ENCODE measurements at regions not wholly inside any gene's neighbourhood (a gene's known extent, or its start where the extent isn't known, plus 50 kb on each side); places are given as distances from the start of the nearest gene placed in this dataset.
A peak's percentile ranks its signal among the peaks of the same experiment; 100 is the strongest.

- no peak for DNase-seq
Measured at GRCh38 chr9:126556560-126557250, 57.0 kb upstream of the LMX1B start.

GRCh38 chr9:126558051-126558665 is 55.6 kb upstream of the LMX1B start:
- DNase-seq = peak; percentile 2

GRCh38 chr9:126559296-126559695 is 54.4 kb upstream of the LMX1B start:
- DNase-seq = no peak

GRCh38 chr9:126561582-126561981 is 52.1 kb upstream of the LMX1B start:
- DNase-seq = peak; percentile 3

- no peak for DNase-seq
Measured at GRCh38 chr9:126563556-126563955, 50.2 kb upstream of the LMX1B start.
